BJ (cell line): ENCODE measurements at regions not wholly inside any gene's neighbourhood (a gene's known extent, or its start where the extent isn't known, plus 50 kb on each side); places are given as distances from the start of the nearest gene placed in this dataset. TPM values are rescaled to one million over a fixed set of nuclear protein-coding genes. Genes with fewer than 3 reads are reported as not detected.

Source experiments
- CTCF ChIA-PET: fragments of 350-600 bp; formaldehyde crosslinking; extraction: SDS; loops from one replicate; lab custom pipeline; 2021; ENCODE audit warnings: antibody characterized with exemption, inconsistent platforms; lab: Yijun Ruan, JAX
- POLR2A ChIA-PET: fragments of 300-600 bp; sonication (Branson Sonifier 250); formaldehyde crosslinking; extraction: SDS; loops from one replicate; lab custom pipeline; 2021; ENCODE audit warnings: antibody characterized with exemption; lab: Charles Lee
- DNase-seq: peaks from one replicate; pipeline ENCODE4 v3.0.0-alpha.2; 2011; ENCODE audit warnings: low read depth
- H3K27me3 ChIP-seq: 2 replicates; pipeline ENCODE4 v1.6.0; 2011; ENCODE audit warnings: low read length; ENCODE audit not compliant: control insufficient read depth, insufficient read depth
- H3K36me3 ChIP-seq: 2 replicates; pipeline ENCODE4 v1.5.1; 2011; ENCODE audit warnings: low read length; ENCODE audit not compliant: control insufficient read depth, insufficient read depth
- H3K4me3 ChIP-seq: 2 replicates; pipeline ENCODE4 v1.5.1; 2011; ENCODE audit warnings: low read depth, mild to moderate bottlenecking, control low read depth, low read length
- CTCF ChIP-seq: IDR thresholded peaks from 2 replicates; pipeline ENCODE4 v1.5.1; 2011; ENCODE audit warnings: low read depth, mild to moderate bottlenecking, control low read depth, inconsistent platforms, low read length, moderate library complexity; ENCODE audit not compliant: insufficient read depth
- small RNA-seq: library from RNA; depleted of rRNA; stranded (forward); fragments of <200 nt; gene quantifications from one replicate; pipeline ENCODE3, GENCODE V24; 2012; ENCODE audit warnings: low replicate concordance, low read depth; ENCODE audit not compliant: insufficient read length

GRCh38 chr4:57172065-57172464 is 61.9 kb upstream of the IGFBP7 start:
- no peak for DNase-seq
- peaks cover 3% of the 10 kb centered on the region for H3K27me3 ChIP-seq
- H3K4me3 ChIP-seq = no peak overlapping the region
- no peak for TF ChIP-seq CTCF
- ChIA-PET CTCF (interaction anchor here (1.1 kb wide), 1 partner anchor 9 kb away, joined by 4 read pairs; no protein-coding TSS in a partner anchor), POLR2A (no interaction called here)
- H3K36me3 ChIP-seq = no peaks in the 10 kb centered on the region

GRCh38 chr4:57168982-57169381 is 58.8 kb upstream of the IGFBP7 start:
- Histone ChIP-seq H3K4me3 (no peak overlapping the region), H3K36me3 (no peaks in the 10 kb centered on the region), H3K27me3 (peaks cover 8% of the 10 kb centered on the region)
- CTCF ChIA-PET = interaction anchor here (0.5 to 1.2 kb wide), 2 partner anchors 13 to 30 kb away, joined by 3 to 4 read pairs; no protein-coding TSS in a partner anchor
- TF ChIP-seq CTCF = no peak
- POLR2A ChIA-PET = no interaction called here
- DNase-seq = no peak

GRCh38 chr4:57163530-57164459 is 53.6 kb upstream of the IGFBP7 start:
- Histone ChIP-seq H3K27me3 (peaks cover 8% of the 10 kb centered on the region), H3K36me3 (no peaks in the 10 kb centered on the region), H3K4me3 (peak overlapping the region; percentile 51)
- ChIA-PET POLR2A (interaction anchor here (0.6 kb wide), 3 partner anchors 66 to 126 kb away, joined by 3 to 6 read pairs (median 3); no protein-coding TSS in a partner anchor), CTCF (interaction anchor here (0.5 to 4.4 kb wide), 78 partner anchors 8 to 1826 kb away, joined by 3 to 55 read pairs (median 4); partner anchors contain the start of genes IGFBP7 and NOA1)
- no peak for DNase-seq
- TF ChIP-seq CTCF = peak; percentile 97

- H3K4me3 ChIP-seq = no peak overlapping the region
- POLR2A ChIA-PET = interaction anchor here (0.6 kb wide), 1 partner anchor 64 kb away, joined by 3 read pairs; no protein-coding TSS in a partner anchor
- no peak for TF ChIP-seq CTCF
- H3K27me3 ChIP-seq = peaks cover 5% of the 10 kb centered on the region; the same call in 1 of the 2 replicates
- no peak for DNase-seq
- no peaks in the 10 kb centered on the region for H3K36me3 ChIP-seq
- CTCF ChIA-PET = interaction anchor here (0.5 to 4.4 kb wide), 42 partner anchors 7 to 1827 kb away, joined by 3 to 55 read pairs (median 6); partner anchors contain the start of genes IGFBP7 and NOA1
Observed at GRCh38 chr4:57162499-57163019, 52.4 kb upstream of the IGFBP7 start.

Small RNAs in the stretch of these regions (small RNA-seq; reads per million reads assigned to genes)
- gene SRIP1 = not detected
